ENCODE measurements at regions not wholly inside any gene's neighbourhood (a gene's known extent, or its start where the extent isn't known, plus 50 kb on each side); places are given as distances from the start of the nearest gene placed in this dataset.

GRCh38 chr2:196549052-196549451, 90.5 kb upstream of the CCDC150 start:
- H3K4me3 ChIP-seq (replicated peaks; ENCODE audit: low read depth, low read length) = no peak overlapping the region
- no peak for TF ChIP-seq CTCF (IDR thresholded peaks at IDR 0.05; ENCODE audit: low read depth, low read length, missing control alignments)
- DNase-seq (ENCODE audit: extremely low read depth, low read depth) = no peak

- no peak for DNase-seq (ENCODE audit: extremely low read depth, low read depth)
- H3K4me3 ChIP-seq (replicated peaks; ENCODE audit: low read depth, low read length) = no peak overlapping the region
These were observed 88.5 kb upstream of the CCDC150 start for GRCh38 chr2:196551014-196551413.

GRCh38 chr2:196555161-196555560, 84.4 kb upstream of the CCDC150 start:
- DNase-seq (ENCODE audit: extremely low read depth, low read depth) = no peak
- H3K4me3 ChIP-seq (replicated peaks; ENCODE audit: low read depth, low read length) = no peak overlapping the region
- no peak for TF ChIP-seq CTCF (IDR thresholded peaks at IDR 0.05; ENCODE audit: low read depth, low read length, missing control alignments)

More at GRCh38 chr2:196551014-196551413, 88.5 kb upstream of the CCDC150 start:
- no peak for TF ChIP-seq CTCF (IDR thresholded peaks at IDR 0.05; ENCODE audit: low read depth, low read length, missing control alignments)

GRCh38 chr2:196555726-196556125, 83.8 kb upstream of the CCDC150 start:
- no peak overlapping the region for H3K4me3 ChIP-seq (replicated peaks; ENCODE audit: low read depth, low read length)
- no peak for TF ChIP-seq CTCF (IDR thresholded peaks at IDR 0.05; ENCODE audit: low read depth, low read length, missing control alignments)
- no peak for DNase-seq (ENCODE audit: extremely low read depth, low read depth)

GRCh38 chr2:196558497-196558896, 81.0 kb upstream of the CCDC150 start:
- TF ChIP-seq CTCF (IDR thresholded peaks at IDR 0.05; ENCODE audit: low read depth, low read length, missing control alignments) = no peak
- no peak for DNase-seq (ENCODE audit: extremely low read depth, low read depth)
- no peak overlapping the region for H3K4me3 ChIP-seq (replicated peaks; ENCODE audit: low read depth, low read length)

DNA sequence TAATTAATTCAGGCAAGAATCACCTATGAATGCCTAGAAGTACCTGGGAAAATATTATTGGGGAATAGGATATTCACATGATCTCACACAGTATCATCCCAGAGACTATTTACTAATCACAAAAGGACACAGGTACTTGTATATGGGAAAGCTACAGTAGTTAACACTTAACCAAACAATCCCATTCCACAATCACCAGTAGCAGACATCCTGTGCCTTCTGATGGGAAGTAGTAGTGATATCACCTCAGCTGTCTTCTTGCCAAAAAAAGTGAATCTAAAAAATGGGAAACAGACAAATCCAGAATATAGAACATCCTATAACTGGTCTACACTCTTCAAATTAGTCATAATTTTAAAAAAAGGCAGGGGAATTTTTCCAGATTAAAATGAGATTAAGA, 75.6 kb upstream of the CCDC150 start:
- H3K4me3 ChIP-seq (replicated peaks; ENCODE audit: low read depth, low read length) = no peak overlapping the region
- DNase-seq (ENCODE audit: extremely low read depth, low read depth) = no peak
- no peak for TF ChIP-seq CTCF (IDR thresholded peaks at IDR 0.05; ENCODE audit: low read depth, low read length, missing control alignments)

DNA sequence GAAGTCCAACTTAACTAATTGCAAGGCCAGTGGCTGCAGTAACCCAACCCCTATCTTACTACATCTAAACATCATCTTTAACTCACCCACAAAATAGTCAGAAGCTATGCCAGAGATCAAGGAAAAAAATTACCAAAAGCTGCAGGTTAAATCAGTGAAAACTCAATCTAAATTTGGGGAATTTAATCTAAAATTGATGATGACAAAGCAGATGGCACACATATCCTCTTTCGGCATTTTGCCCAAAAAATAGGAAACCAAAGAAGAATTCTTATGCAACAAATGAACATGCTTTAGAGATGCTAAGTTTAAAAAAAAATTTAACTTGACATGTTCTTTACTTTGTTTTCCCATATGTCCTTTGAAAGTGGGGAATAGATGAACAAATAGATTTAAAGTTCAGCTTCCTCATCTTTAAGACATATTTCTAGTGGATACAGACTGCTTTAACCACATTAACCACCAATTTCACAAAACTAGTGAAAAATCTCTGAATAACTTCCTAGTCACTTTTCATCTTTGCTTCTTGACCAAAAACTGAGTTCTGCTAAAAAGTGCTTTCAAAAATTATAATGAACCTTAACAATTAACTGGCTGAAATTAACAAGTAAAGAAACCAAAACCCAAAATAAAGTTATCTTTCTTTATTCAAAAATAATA, 74.3 kb upstream of the CCDC150 start:
- no peak overlapping the region for H3K4me3 ChIP-seq (replicated peaks; ENCODE audit: low read depth, low read length)
- TF ChIP-seq CTCF (IDR thresholded peaks at IDR 0.05; ENCODE audit: low read depth, low read length, missing control alignments) = no peak
- DNase-seq (ENCODE audit: extremely low read depth, low read depth) = no peak

All from HFF-Myc (cell line).